Keratinocyte (primary cell): ENCODE measurements at regions not wholly inside any gene's neighbourhood (a gene's known extent, or its start where the extent isn't known, plus 50 kb on each side); places are given as distances from the start of the nearest gene placed in this dataset.

Source experiments
- EZH2 ChIP-seq: IDR thresholded peaks from one replicate; pipeline ENCODE4 v1.6.1; 2012; ENCODE audit warnings: inconsistent platforms, mild to moderate bottlenecking, low read length, moderate library complexity
- TF ChIP-seq, protein P1 (sequence below), 3 experiments: IDR thresholded peaks in 1 of 3; conservative IDR thresholded peaks in 1 of 3; optimal IDR thresholded peaks in 1 of 3; 2 replicates in 2 of 3; 3 replicates in 1 of 3; pipeline versions ENCODE3 to v1.5.1; 2011; ENCODE audit warnings: low read length in 3 of 3, mild to moderate bottlenecking in 3 of 3, moderate library complexity in 2 of 3, control low read depth in 1 of 3, inconsistent platforms in 1 of 3; ENCODE audit not compliant: insufficient read depth in 2 of 3; ENCODE audit errors: extremely low read depth in 1 of 3

GRCh38 chr1:207234690-207235089 is 86.8 kb upstream of the CD55 start:
- TF ChIP-seq, protein P1, sequence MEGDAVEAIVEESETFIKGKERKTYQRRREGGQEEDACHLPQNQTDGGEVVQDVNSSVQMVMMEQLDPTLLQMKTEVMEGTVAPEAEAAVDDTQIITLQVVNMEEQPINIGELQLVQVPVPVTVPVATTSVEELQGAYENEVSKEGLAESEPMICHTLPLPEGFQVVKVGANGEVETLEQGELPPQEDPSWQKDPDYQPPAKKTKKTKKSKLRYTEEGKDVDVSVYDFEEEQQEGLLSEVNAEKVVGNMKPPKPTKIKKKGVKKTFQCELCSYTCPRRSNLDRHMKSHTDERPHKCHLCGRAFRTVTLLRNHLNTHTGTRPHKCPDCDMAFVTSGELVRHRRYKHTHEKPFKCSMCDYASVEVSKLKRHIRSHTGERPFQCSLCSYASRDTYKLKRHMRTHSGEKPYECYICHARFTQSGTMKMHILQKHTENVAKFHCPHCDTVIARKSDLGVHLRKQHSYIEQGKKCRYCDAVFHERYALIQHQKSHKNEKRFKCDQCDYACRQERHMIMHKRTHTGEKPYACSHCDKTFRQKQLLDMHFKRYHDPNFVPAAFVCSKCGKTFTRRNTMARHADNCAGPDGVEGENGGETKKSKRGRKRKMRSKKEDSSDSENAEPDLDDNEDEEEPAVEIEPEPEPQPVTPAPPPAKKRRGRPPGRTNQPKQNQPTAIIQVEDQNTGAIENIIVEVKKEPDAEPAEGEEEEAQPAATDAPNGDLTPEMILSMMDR (optimal IDR thresholded peaks at IDR 0.05 in 1 of 3, IDR thresholded peaks at IDR 0.05 in 1 of 3, conservative IDR thresholded peaks at IDR 0.05 in 1 of 3; ENCODE audit: extremely low read depth in 1 of 3, insufficient read depth in 2 of 3, low read length in 3 of 3) = no peak
- no peak for TF ChIP-seq EZH2
